SJCRH30 (cell line): ENCODE measurements at regions not wholly inside any gene's neighbourhood (a gene's known extent, or its start where the extent isn't known, plus 50 kb on each side); places are given as distances from the start of the nearest gene placed in this dataset.

ENCODE experiments used
- DNase-seq, 2 experiments: peaks; one replicate each; pipeline ENCODE4 v3.0.0-alpha.2; 2015 to 2020
- H3K27ac ChIP-seq: fragments of 250-450 bp; sonication (Bioruptor Pico); 2 replicates; pipeline ENCODE4 v1.5.1; 2020; ENCODE audit warnings: mild to moderate bottlenecking, moderate library complexity
- H3K27me3 ChIP-seq: fragments of 250-450 bp; sonication (Bioruptor Pico); 2 replicates; pipeline ENCODE4 v1.5.1; 2020; ENCODE audit warnings: mild to moderate bottlenecking, moderate library complexity
- H3K36me3 ChIP-seq: fragments of 250-450 bp; sonication (Bioruptor Pico); 2 replicates; pipeline ENCODE4 v1.5.1; 2020; ENCODE audit warnings: mild to moderate bottlenecking, moderate library complexity
- H3K4me1 ChIP-seq: fragments of 250-450 bp; sonication (Bioruptor Pico); 2 replicates; pipeline ENCODE4 v1.5.1; 2020; ENCODE audit warnings: mild to moderate bottlenecking, moderate library complexity
- H3K4me3 ChIP-seq: fragments of 250-450 bp; sonication (Bioruptor Pico); 2 replicates; pipeline ENCODE4 v1.5.1; 2020; ENCODE audit warnings: mild to moderate bottlenecking, moderate library complexity
- H3K9me3 ChIP-seq: fragments of 250-450 bp; sonication (Bioruptor Pico); replicated peaks from 2 replicates; pipeline ENCODE4 v1.5.1; 2020; ENCODE audit warnings: mild to moderate bottlenecking, moderate library complexity

GRCh38 chr1:112805155-112805853, 90.2 kb upstream of the PPM1J start:
- Histone ChIP-seq H3K4me3 (no peak overlapping the region), H3K36me3 (no peaks in the 10 kb centered on the region), H3K27me3 (0 out of 2 replicates have a peak, but pooled peaks cover 10% of the 10 kb centered on the region), H3K27ac (no peak overlapping the region), H3K9me3 (no peaks in the 10 kb centered on the region), H3K4me1 (no peaks in the 10 kb centered on the region)
- no peak for DNase-seq

GRCh38 chr1:112803906-112804762, 89.0 kb upstream of the PPM1J start:
- Histone ChIP-seq H3K4me1 (no peaks in the 10 kb centered on the region), H3K27ac (no peak overlapping the region), H3K9me3 (no peaks in the 10 kb centered on the region), H3K27me3 (0 out of 2 replicates have a peak, but pooled peaks cover 10% of the 10 kb centered on the region), H3K36me3 (no peaks in the 10 kb centered on the region), H3K4me3 (no peak overlapping the region)
- DNase-seq = peak; percentile 52 to 71

GRCh38 chr1:112800289-112800688, 85.2 kb upstream of the PPM1J start:
- no peak overlapping the region for H3K27ac ChIP-seq
- H3K4me3 ChIP-seq = no peak overlapping the region
- H3K27me3 ChIP-seq = peaks cover 17% of the 10 kb centered on the region; the same call in 1 of the 2 replicates
- no peaks in the 10 kb centered on the region for H3K36me3 ChIP-seq
- H3K4me1 ChIP-seq = no peaks in the 10 kb centered on the region
- no peak for DNase-seq
- H3K9me3 ChIP-seq = no peaks in the 10 kb centered on the region

- Histone ChIP-seq H3K4me3 (no peak overlapping the region), H3K9me3 (no peaks in the 10 kb centered on the region), H3K27me3 (peaks cover 7% of the 10 kb centered on the region; the same call in 1 of the 2 replicates), H3K27ac (no peak overlapping the region), H3K4me1 (no peaks in the 10 kb centered on the region), H3K36me3 (no peaks in the 10 kb centered on the region)
- no peak for DNase-seq
Observed at GRCh38 chr1:112798292-112798691, 83.2 kb upstream of the PPM1J start.

- H3K4me3 ChIP-seq = no peak overlapping the region
- H3K4me1 ChIP-seq = no peaks in the 10 kb centered on the region
- no peaks in the 10 kb centered on the region for H3K9me3 ChIP-seq
- no peak overlapping the region for H3K27ac ChIP-seq
- DNase-seq = no peak
- H3K36me3 ChIP-seq = no peaks in the 10 kb centered on the region
- peaks cover 7% of the 10 kb centered on the region; the same call in 1 of the 2 replicates for H3K27me3 ChIP-seq
Observed at GRCh38 chr1:112797224-112797623, 82.1 kb upstream of the PPM1J start.

GRCh38 chr1:112794654-112795239, 79.6 kb upstream of the PPM1J start:
- H3K36me3 ChIP-seq = no peaks in the 10 kb centered on the region
- no peak overlapping the region for H3K27ac ChIP-seq
- H3K4me3 ChIP-seq = no peak overlapping the region
- H3K4me1 ChIP-seq = no peaks in the 10 kb centered on the region
- DNase-seq = no peak
- H3K9me3 ChIP-seq = no peaks in the 10 kb centered on the region
- H3K27me3 ChIP-seq = peaks cover 9% of the 10 kb centered on the region; the same call in 1 of the 2 replicates

GRCh38 chr1:112793631-112794565, 78.8 kb upstream of the PPM1J start:
- H3K4me3 ChIP-seq = no peak overlapping the region
- H3K27ac ChIP-seq = no peak overlapping the region
- H3K4me1 ChIP-seq = no peaks in the 10 kb centered on the region
- no peaks in the 10 kb centered on the region for H3K36me3 ChIP-seq
- peaks cover 9% of the 10 kb centered on the region; the same call in 1 of the 2 replicates for H3K27me3 ChIP-seq
- no peaks in the 10 kb centered on the region for H3K9me3 ChIP-seq
- no peak for DNase-seq

- no peaks in the 10 kb centered on the region for H3K4me1 ChIP-seq
Observed at GRCh38 chr1:112791723-112792104, 76.6 kb upstream of the PPM1J start.

GRCh38 chr1:112790920-112791722, 76.0 kb upstream of the PPM1J start:
- Histone ChIP-seq H3K9me3 (no peaks in the 10 kb centered on the region), H3K36me3 (no peaks in the 10 kb centered on the region), H3K4me3 (no peak overlapping the region), H3K27me3 (peaks cover 7% of the 10 kb centered on the region; the same call in 1 of the 2 replicates), H3K4me1 (no peaks in the 10 kb centered on the region), H3K27ac (no peak overlapping the region)
- no peak for DNase-seq

More at GRCh38 chr1:112791723-112792104, 76.6 kb upstream of the PPM1J start:
- Histone ChIP-seq H3K27me3 (peaks cover 9% of the 10 kb centered on the region; the same call in 1 of the 2 replicates), H3K27ac (no peak overlapping the region), H3K36me3 (no peaks in the 10 kb centered on the region), H3K9me3 (no peaks in the 10 kb centered on the region), H3K4me3 (no peak overlapping the region)
- no peak for DNase-seq

GRCh38 chr1:112788561-112788960, 73.4 kb upstream of the PPM1J start:
- H3K4me1 ChIP-seq = no peaks in the 10 kb centered on the region
- no peak for DNase-seq
- no peaks in the 10 kb centered on the region for H3K9me3 ChIP-seq
- no peaks in the 10 kb centered on the region for H3K36me3 ChIP-seq
- H3K27me3 ChIP-seq = 0 out of 2 replicates have a peak, but pooled peaks cover 2% of the 10 kb centered on the region
- no peak overlapping the region for H3K4me3 ChIP-seq
- no peak overlapping the region for H3K27ac ChIP-seq

- no peaks in the 10 kb centered on the region for H3K4me1 ChIP-seq
- no peak for DNase-seq
- no peak overlapping the region for H3K4me3 ChIP-seq
- 0 out of 2 replicates have a peak, but pooled peaks cover 2% of the 10 kb centered on the region for H3K27me3 ChIP-seq
- H3K9me3 ChIP-seq = no peaks in the 10 kb centered on the region
- no peaks in the 10 kb centered on the region for H3K36me3 ChIP-seq
- no peak overlapping the region for H3K27ac ChIP-seq
Observed at GRCh38 chr1:112788054-112788453, 72.9 kb upstream of the PPM1J start.

- no peaks in the 10 kb centered on the region for H3K4me1 ChIP-seq
- H3K27ac ChIP-seq = no peak overlapping the region
- H3K4me3 ChIP-seq = no peak overlapping the region
- H3K36me3 ChIP-seq = no peaks in the 10 kb centered on the region
- no peak for DNase-seq
- no peaks in the 10 kb centered on the region for H3K9me3 ChIP-seq
- no peaks in the 10 kb centered on the region for H3K27me3 ChIP-seq
Observed at GRCh38 chr1:112783059-112783458, 67.9 kb upstream of the PPM1J start.

- DNase-seq = no peak
- H3K27ac ChIP-seq = no peak overlapping the region
- no peaks in the 10 kb centered on the region for H3K4me1 ChIP-seq
- H3K4me3 ChIP-seq = no peak overlapping the region
- no peaks in the 10 kb centered on the region for H3K27me3 ChIP-seq
- H3K9me3 ChIP-seq = no peaks in the 10 kb centered on the region
- no peaks in the 10 kb centered on the region for H3K36me3 ChIP-seq
Observed at GRCh38 chr1:112779665-112780526, 64.8 kb upstream of the PPM1J start.
